Stimulated activated CD8-positive, alpha-beta memory T cell treated with anti-CD3 and anti-CD28 coated beads, Interleukin-15, amount 100 ng/mL, for 1 hour (primary cell): ENCODE measurements at regions not wholly inside any gene's neighbourhood (a gene's known extent, or its start where the extent isn't known, plus 50 kb on each side); places are given as distances from the start of the nearest gene placed in this dataset.

Experiments
- DNase-seq: peaks from one replicate; pipeline ENCODE4 v3.0.0-alpha.2; 2020; ENCODE audit warnings: low read depth

DNA sequence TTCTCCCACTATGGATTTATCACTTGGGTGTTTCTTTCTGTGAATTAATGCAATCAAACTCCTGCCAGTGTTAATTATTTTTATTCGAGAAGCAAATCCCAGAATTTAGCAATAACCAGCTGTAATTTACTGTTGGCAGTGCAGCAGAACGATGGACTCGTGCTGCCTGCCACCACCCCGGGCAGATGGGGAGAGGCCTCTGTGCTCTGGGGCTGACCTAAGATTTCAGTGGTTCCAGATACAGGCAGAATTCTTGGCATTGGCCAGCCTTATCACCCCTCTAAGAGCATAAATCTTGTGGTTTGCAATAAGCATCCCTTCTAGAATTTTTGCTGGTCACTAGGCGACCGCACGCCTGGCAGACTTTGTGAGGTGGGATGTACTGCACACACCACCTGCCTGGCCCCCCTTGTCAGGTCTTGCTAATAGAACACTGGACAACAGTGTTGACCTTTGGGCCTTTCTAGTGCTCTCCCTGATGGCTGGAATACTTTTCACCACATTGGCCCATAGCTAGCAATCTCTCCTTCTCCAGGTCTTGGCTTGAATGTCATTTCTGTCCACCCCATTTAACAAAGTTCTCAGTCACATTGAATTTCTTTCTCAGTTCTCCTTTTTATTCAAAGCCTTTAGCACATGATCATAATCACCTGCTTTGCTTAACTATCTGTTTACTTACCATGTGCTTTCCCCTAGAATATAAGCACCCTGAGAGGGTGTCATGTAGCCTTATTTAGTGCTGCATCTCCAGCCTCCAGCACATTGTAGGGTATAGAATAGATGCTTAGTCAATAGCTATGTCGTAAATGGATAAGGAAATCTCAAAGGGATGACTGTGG is 122.1 kb upstream of the DYNLRB2 start:
- no peak for DNase-seq

DNA sequence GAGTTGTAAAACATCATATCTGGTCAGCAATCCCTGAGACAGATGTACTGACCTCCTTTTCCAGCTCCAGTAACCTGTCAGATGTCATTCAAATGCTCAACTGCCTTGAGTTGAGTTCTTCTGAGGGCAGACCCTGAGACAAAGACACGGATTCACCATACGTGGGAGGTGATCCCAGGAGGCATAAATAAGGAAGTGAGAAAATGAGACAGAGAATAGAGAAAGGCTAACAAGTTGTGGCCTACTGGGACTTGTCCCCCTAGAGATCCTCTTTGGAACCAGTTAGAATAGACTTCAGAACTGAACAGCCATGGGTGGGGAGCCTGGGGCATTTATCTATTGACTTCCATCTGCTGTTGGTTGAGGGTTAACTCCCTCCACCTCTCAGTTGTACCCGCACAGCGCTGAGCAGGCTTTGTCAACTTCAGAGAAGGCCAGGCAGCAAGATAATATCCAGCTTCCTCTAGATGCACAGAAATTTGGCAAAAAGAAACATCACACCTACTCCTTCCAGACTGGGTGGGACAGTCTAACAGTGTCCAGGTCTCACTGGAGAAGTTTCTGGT is 123.0 kb upstream of the DYNLRB2 start:
- DNase-seq = no peak

DNA sequence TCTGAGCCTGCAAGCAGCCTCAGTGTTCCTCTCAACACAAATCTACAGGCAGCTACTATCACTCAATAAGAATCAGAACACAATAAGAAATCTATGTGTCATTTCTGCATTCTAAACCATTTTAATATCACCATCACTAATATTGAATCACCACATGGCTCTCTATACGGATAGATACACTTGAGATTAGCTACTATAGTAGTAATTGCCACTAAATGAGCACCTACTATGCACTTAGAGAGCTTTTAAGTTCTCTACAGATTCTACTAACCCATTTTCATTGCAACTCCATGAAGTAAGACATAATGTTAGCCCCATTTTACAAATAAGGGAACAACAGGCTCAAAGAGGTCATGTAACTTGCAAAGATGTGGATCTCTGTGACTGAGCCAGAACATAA is 132.8 kb upstream of the DYNLRB2 start:
- no peak for DNase-seq

DNA sequence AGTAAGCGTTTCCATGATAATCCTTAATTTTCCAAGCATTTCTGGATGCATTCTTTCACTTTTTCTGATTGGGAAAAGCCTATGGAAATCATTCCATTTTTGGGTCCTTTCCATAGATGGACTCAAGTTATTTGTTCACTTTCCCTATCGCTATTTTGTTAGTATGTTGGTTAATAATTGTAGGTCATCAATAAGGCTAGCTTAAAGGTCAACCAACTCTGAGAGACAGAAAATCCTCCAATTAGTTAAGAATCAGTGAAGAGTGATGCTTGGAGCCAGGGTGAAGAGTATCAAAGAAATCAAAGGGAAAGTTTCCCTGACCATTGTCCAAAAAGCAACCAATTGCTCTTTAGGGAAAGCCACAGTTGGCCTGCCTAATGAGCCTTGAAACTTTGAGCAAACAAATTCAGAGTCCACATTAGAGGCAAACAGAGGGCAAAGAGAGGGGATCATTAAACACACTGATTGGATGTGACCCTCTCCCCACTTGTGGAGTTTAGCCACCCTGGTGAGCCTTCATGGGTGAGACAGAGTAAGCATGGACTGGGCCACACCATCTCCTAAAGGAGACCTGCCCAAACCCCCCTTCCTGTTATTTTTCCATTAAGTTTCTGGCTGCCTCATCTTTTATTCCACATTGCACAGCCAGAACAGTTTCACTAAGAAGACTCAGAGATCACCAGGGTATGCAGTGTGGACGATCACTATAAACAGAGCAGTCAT is 133.4 kb upstream of the DYNLRB2 start:
- no peak for DNase-seq

DNA sequence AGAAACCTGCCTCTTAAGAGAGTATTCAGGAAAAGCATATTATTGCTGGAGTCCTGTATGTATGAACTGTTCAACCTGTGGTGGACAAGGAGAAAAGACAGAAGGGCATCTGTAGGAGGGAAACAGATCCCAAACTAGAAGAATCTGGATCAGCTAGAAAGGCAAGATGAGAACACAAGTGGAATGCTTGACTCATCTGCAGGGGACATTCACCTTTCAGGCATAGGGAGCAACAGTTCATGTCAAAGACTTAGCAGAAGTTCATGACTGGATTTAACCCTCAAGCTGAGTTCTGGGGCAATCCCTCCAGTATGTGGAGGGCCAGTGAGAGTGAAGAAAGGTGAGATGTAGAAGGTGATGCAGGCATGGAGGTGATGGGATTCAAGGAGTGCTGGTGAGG is 135.9 kb upstream of the DYNLRB2 start:
- no peak for DNase-seq

DNA sequence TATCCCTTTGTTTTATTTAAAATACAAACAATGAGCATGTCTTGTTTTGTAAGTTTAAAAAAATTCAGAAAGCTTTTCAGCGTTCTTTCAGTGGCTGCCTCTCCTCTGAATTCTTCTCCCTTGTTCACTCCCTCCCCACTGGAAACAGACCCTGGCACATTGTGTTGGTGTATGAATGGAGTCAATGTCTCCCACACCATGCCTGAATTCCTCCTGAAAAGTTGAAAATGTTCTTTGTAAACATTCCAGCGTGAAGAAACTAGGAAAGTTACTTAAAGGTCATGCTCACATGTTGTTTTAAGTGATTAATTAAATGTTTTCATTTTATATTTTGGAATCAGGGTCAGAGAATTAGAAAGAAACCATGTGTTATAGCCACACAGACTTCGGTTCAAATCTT is 136.9 kb upstream of the DYNLRB2 start:
- DNase-seq = no peak

DNA sequence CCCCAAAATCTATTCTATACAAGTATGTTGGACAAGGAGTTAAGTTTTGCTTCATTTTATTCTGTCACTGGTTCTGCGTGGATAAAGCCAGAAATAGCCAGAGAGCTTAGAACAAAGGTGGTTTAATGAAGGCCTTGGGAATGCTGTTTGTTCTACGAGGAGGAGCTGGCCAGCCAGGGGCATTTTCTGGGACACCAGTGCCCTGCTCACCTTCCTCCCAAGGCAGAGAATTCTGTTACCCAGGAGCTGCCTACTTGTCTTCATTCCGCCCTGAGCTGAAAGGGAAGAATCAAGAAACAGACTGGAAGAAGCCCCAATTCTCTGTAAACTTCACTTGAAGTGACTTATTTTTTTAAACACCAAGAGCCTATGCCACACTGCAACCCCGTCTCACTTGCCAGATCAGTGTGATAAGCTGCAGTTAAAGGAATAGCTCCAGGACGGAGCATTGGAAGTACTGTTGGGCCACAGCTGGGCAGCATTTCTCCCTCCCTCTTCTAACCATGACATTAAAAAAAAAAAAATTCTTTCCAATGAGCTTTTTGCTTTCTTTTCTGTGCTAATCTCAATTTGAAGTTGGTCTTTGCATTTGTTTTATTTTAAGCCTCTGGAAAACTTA is 149.8 kb upstream of the DYNLRB2 start:
- no peak for DNase-seq

DNA sequence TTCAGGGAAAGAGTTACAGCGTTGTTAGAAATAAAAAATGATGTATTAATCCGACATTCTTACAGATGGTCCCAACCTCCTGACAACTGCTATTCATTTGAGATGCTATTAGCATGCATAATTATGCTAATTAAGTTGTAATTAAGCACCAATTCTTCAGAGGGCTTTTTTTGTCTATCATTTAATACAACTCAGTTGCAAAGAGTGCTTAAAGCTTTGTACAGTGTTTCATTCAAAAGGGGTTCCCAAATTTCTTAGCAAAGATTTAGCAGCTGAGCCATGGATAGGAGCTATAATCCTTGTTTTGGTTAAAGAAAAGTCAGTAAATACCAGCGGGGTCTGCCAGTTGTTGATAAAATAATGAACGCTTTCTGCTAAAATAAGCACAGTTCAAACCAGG is 150.7 kb upstream of the DYNLRB2 start:
- no peak for DNase-seq

DNA sequence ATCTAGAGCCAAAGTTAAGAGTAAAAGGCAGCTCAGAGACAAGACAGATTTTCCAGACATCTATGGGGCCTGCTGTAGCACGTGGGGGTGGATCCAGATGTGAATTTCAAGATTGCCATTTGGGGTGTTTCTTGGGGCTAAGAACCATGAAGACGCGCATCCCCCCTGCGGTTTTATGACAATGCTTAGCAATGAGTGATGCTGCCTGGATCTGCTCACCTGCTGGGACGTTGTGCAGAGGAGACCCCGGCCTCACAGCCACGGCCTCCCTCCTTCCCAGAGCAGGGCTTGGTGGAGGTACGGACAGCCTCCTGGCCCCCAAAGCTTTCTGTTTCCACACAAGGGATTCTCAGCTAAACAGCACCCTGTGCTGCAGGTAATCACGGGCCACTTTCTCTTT is 151.5 kb upstream of the DYNLRB2 start:
- DNase-seq = no peak

DNA sequence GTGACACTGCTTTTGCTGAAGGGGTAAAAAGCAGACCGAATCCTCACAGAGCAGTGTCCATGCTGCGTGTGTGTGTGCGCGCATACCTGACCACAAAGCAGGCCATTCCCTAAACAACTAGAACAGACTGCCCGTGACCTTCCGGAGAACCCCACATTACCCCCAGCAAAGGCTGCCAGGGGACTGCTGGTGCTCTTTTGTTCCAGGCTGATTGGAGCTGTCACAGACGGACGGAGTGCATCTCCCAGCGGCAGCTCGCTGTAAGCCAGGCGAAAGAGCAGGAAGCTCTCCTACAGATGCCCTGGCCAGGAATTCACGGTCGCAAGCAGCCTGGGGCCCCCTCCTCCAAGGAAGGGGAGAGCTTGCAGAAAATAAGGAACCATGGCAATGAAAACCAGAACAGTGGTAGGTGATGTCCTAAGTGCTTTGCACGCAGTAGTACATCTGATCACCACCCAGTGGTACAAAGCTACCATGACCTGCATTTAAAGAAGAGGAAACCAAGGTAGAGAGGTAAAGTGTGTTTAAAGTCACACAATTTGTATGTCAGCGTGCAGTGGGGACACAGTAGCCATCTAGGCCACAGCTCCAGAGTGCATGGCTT is 153.4 kb upstream of the DYNLRB2 start:
- DNase-seq = no peak

DNA sequence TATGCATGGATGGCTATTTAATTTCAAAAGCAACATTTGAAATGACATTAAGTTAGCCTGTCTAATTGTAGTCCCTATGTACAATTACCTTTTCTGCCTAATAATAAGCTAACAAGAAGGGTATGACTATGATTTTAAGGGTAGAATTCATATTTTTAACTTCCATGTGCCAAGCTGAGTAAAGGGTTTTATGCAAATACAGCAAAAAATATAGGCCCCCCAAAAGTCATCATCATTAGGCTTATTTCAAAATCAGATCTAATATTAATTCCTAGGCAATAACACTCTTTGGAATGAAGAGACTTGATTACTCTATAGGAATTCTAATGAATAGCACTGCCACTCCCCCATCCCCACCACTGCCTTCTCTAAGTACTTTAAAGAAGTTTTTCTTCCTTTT is 155.9 kb upstream of the DYNLRB2 start:
- no peak for DNase-seq

DNA sequence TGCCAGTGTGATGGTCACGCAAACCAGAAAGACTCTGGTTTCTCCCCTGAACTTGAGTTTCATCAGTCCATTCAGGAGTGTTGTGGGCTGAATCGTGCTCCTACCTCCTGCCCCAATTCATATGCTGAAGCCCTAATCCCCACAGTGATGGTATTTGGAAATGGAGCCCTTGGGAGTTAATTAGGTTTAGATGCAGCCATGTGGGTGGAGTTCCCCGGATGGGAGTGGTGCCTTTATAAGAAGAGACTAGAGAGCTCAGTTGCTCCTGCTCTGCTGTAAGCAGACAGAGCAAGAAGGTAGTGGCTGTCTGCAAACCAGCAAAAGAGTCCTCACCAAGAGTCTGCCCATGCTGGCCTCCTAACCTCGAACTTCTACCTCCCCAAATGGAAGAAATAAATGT is 160.3 kb upstream of the DYNLRB2 start:
- no peak for DNase-seq

DNA sequence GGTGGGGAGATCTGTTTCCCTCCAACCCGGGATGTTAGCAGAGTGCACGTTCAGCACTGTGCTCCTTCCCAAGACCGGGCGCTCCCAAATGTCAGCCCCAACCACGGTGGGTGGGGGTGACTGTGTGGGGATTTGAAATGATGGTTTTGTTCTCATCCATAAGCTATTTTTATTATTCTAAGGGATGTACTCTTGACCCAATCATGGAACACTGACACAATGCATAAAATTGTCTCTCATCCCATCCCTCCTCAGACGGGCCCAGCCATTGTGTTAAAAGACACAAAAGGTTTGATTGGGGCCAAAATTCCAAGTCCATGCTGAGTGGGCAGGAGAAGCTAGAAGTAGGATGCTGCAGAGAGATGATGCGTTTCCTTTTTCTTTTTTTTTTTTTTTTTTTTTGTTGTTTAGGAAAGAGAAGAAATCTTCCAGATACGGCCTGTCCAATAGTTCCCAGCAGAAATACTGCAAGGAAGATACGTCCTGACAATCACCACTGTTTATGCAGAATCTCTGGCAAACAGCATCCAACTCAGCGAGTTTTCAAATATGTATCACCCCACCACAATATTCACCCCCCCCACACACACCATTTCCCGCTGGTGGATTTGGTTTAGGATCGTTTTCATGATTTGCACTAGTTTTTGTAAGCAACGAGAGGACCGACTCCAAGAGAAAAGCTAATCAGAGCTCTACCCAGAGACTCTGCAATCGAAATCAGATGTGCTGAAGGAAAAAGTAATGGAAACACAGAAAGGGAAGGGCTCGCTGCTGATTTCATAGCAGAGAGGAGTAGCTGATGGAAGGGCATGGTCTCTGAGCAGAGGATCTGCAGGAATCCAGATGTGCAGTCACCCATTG is 163.5 kb upstream of the DYNLRB2 start:
- no peak for DNase-seq

DNA sequence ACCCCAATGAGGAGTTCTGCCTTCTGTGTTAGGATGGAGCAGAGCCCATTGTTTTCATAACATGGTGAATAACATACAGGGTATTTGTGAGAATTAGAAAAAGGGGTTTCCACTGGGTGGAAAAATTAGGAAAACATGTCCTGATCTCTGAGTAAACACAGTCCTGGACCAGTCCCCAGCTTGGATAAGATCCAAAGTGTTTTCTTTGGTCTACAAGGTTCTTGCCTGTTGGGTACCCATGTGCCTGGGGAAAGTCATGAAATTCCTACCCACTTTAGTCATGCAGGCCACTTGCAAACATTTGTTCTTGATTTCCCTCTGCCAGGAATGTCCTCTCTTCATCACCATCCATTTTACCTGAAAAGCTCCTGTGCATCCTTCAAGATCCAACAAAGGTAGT is 164.8 kb upstream of the DYNLRB2 start:
- no peak for DNase-seq

DNA sequence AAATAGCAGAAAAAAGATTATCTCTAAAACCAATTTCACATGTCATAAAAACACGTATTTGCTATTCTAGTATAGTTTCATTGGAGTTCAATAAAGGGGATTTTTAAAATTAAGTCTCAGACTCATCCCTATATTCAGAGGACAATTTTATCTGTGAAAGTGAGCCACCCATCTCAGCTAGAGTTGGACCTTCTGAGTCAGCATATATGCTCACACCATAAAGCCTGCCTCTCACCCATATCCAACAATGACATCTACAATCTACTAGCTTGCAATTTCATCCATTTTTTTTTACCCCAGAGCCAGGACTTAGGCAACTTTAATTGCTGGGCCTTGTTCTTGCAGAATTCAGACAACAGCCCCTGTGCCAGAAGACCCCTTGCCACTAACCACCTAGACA is 165.3 kb upstream of the DYNLRB2 start:
- no peak for DNase-seq

DNA sequence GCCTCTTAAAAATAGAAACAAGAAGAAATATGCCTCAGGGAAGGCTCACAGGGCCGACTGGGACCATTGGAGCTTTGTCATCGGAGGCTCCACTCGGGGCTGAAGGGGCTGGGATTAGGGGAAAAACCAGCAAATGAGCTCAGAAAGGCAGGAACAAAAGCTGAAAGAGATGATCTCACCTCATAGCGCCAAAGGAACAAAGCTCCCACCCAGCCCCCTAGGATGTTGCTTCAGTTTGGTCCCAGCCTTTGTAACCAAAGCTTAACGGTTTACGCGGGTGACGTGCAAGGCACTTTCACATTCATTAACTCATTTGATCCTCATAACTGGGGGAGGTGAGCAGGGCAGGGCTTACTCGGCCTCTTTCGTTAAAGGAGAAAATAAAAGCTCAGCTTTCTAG is 168.5 kb upstream of the DYNLRB2 start:
- no peak for DNase-seq

DNA sequence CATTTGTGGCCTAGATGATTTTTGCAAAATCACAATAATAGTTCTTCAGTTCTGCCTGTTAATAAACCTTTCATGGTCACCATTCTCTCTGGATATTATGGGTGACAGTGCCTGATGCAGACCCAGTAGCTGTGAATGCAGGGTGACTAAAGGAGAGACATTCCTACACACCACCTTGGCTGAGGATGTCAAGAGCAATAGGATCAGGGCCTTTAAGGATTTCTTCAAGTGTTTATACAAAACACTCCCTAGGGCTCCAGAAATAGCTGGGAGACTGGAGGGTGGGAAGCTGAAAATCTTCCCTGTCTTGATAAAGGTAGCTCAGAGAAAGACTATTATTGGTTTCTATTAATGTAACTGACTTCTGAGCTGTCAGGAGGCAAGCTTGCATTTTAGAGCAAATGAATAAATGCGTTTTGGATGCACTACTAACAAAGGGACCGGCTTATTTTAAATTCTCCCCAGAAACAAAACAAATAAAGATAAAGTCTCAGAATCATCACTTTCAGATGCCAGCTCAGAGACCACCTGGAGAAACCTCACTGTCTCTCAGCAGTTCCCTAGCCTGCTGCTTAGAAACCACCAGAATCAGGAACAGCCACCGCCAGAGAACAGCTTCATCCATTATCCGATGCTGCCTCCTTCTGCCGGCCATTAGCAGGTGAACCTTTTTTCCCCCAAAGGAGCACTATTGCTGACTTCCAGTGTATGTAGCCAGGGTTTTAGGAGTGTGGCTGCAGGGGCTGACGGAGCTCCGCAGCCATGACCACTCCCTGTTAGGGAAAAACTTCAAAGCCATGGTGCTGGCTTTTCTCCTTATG is 171.4 kb upstream of the DYNLRB2 start:
- no peak for DNase-seq

DNA sequence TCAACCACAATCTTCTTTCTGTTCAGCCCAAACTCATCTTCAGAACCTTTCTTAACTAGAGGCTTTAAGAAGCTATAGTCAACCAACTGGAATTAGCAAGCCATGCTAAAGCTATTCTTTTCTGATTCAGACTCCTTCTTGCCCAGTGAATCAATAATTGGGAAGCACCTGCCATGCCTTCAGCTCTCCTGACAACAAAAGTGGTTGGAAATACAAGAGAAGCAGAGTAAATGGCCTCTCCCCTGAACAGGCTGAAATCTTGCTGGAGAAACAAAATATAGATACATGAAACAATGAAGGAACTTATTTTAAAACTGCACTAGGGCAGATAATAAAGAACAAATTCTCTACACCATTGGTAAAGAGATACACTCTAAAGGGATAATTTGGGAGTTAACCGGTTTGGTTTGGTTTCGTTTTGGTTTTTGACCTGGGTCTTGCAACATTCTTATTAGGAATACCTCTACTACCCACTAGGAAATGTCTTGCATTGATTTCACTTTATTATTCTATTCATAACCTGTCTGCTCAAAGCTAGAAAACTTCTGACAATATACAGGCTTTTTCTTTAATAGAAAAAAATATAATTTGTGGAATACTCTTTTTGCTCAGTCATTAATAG is 173.6 kb upstream of the DYNLRB2 start:
- no peak for DNase-seq

DNA sequence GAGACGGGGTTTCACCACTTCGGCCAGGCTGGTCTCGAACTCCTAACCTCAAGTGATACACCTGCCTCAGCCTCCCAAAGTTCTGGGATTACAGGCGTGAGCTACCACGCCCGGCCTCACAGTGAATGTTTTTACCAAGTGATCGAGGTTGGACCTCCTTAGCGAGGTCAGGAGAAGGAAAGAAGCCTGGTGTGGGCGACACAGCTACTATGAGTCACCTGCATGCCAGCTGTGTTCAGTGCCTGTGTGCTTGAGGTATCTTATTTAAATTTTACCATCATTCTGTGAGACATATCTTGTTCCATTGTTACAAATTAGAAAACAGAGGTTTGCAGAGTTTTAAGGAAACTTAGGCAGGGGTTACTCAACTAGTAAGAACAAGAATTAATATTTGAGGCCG is 174.8 kb upstream of the DYNLRB2 start:
- DNase-seq = no peak

DNA sequence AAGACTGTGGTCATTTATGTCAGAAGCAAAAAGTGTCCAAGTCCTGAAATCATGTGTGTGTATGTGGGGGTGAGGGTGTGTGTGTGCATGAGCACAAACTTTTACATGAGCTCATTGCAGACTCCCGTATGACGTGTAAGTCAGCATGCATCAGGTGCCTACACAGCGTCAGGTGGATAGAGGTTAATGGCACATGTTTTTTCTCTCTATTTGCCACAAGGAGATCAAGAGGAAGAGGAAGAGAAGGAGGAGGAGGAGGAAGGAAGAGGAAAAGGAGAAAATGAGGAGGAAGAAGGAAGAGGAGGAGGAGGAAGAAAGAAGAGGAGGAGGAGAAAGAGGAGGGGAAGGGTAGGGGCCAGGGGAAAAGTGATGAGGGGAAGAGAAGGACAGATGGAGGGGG is 178.0 kb upstream of the DYNLRB2 start:
- no peak for DNase-seq
